ENCODE measurements at regions not wholly inside any gene's neighbourhood (a gene's known extent, or its start where the extent isn't known, plus 50 kb on each side); places are given as distances from the start of the nearest gene placed in this dataset.

GRCh38 chr12:72139411-72139810 lies 132.8 kb upstream of the TRHDE start:
- no peak for TF ChIP-seq POLR2AphosphoS5 (IDR thresholded peaks at IDR 0.05; ENCODE audit: low read depth)
- no peak for TF ChIP-seq EZH2 (IDR thresholded peaks at IDR 0.05; ENCODE audit: low read depth, unreplicated experiment)
- TF ChIP-seq REST (IDR thresholded peaks at IDR 0.05; ENCODE audit: unreplicated experiment) = no peak

All from GM23338 (cell line).